K562 (cell line): ENCODE measurements at regions not wholly inside any gene's neighbourhood (a gene's known extent, or its start where the extent isn't known, plus 50 kb on each side); places are given as distances from the start of the nearest gene placed in this dataset.

Experiments used
- ARID2 ChIP-seq: fragments of 450-650 bp; IDR thresholded peaks from 2 replicates; pipeline ENCODE4 v1.6.1; 2017; ENCODE audit warnings: antibody characterized with exemption, mild to moderate bottlenecking
- BHLHE40 ChIP-seq: IDR thresholded peaks from 2 replicates; pipeline ENCODE4 v1.6.1; 2011; ENCODE audit warnings: low read length, improper control_type of control experiment
- CBFA2T2 ChIP-seq: fragments of 450-650 bp; conservative IDR thresholded peaks from 2 replicates; pipeline ENCODE4 v1.6.1; 2017; ENCODE audit warnings: mild to moderate bottlenecking
- DPF2 ChIP-seq: fragments of 450-650 bp; IDR thresholded peaks from 2 replicates; pipeline ENCODE4 v1.6.1; 2016
- EWSR1 ChIP-seq: fragments of 450-650 bp; IDR thresholded peaks from 2 replicates; pipeline ENCODE4 v1.6.1; 2018; ENCODE audit warnings: borderline replicate concordance, mild to moderate bottlenecking, low read depth, moderate library complexity; ENCODE audit not compliant: partially characterized antibody
- MEF2D ChIP-seq: conservative IDR thresholded peaks from 2 replicates; pipeline ENCODE4 v1.6.1; 2016; ENCODE audit warnings: low read depth, missing genetic modification characterization, missing compliant biosample characterization
- NCOR1 ChIP-seq: fragments of 450-650 bp; IDR thresholded peaks from 2 replicates; pipeline ENCODE4 v1.6.1; 2016; ENCODE audit warnings: mild to moderate bottlenecking, moderate library complexity
- NFATC3 ChIP-seq: fragments of 450-650 bp; IDR thresholded peaks from 2 replicates; pipeline ENCODE4 v1.6.1; 2017; ENCODE audit warnings: mild to moderate bottlenecking
- NFIC ChIP-seq: fragments of 450-650 bp; IDR thresholded peaks from 2 replicates; pipeline ENCODE4 v1.6.1; 2017; ENCODE audit warnings: mild to moderate bottlenecking, inconsistent platforms
- NR2C1 ChIP-seq, 2 experiments: fragments of 450-650 bp; IDR thresholded peaks; 2 replicates each; pipeline ENCODE4 v1.6.1; 2017; ENCODE audit warnings: mild to moderate bottlenecking in 2 of 2, antibody characterized with exemption in 1 of 2, inconsistent platforms in 1 of 2, missing compliant biosample characterization in 1 of 2, missing genetic modification characterization in 1 of 2
- NR4A1 ChIP-seq, 2 experiments: fragments of 250-450 bp in 1 of 2; fragments of 450-650 bp in 1 of 2; sonication (Bioruptor Pico) in 1 of 2; IDR thresholded peaks; 2 replicates each; pipeline versions ENCODE4 v1.4.0 to v1.6.1; 2016 to 2020; ENCODE audit warnings: mild to moderate bottlenecking in 2 of 2, missing compliant biosample characterization in 1 of 2, missing genetic modification characterization in 1 of 2, moderate library complexity in 1 of 2
- PYGO2 ChIP-seq: fragments of 450-650 bp; IDR thresholded peaks from 2 replicates; pipeline ENCODE4 v1.6.1; 2016; ENCODE audit warnings: mild to moderate bottlenecking, missing genetic modification characterization, moderate library complexity, missing compliant biosample characterization
- SMAD3 ChIP-seq: fragments of 450-650 bp; formaldehyde crosslinking; conservative IDR thresholded peaks from 2 replicates; pipeline ENCODE4 v1.4.0; 2020; ENCODE audit warnings: mild to moderate bottlenecking
- SMARCA4 ChIP-seq: fragments of 450-650 bp; IDR thresholded peaks from 2 replicates; pipeline ENCODE4 v1.6.1; 2016
- XRCC5 ChIP-seq: fragments of 200-400 bp; formaldehyde crosslinking; IDR thresholded peaks from 2 replicates; pipeline ENCODE4 v1.6.1; 2017; ENCODE audit warnings: low read depth, mild to moderate bottlenecking, low read length
- ZC3H11A ChIP-seq: IDR thresholded peaks from 2 replicates; pipeline ENCODE4 v1.6.1; 2012; ENCODE audit warnings: low read depth, low read length, improper control_type of control experiment
- ZFPM2 ChIP-seq: fragments of 250-450 bp; sonication (Bioruptor Pico); IDR thresholded peaks from 2 replicates; pipeline ENCODE4 v1.5.1; 2022; ENCODE audit warnings: mild to moderate bottlenecking
- ZNF311 ChIP-seq: fragments of 250-450 bp; sonication (Bioruptor Pico); IDR thresholded peaks from 2 replicates; pipeline ENCODE4 v1.4.0; 2020; ENCODE audit warnings: mild to moderate bottlenecking, moderate library complexity
- ZNF444 ChIP-seq: fragments of 250-450 bp; sonication (Bioruptor Pico); IDR thresholded peaks from 2 replicates; pipeline ENCODE4 v1.4.0; 2020; ENCODE audit warnings: mild to moderate bottlenecking, moderate library complexity
- ZNF584 ChIP-seq: fragments of 200-800 bp; sonication (Bioruptor generic); IDR thresholded peaks from 2 replicates; pipeline ENCODE4 v1.6.1; 2016; ENCODE audit warnings: low read depth, mild to moderate bottlenecking, missing genetic modification characterization, missing compliant biosample characterization
- ZNF586 ChIP-seq: fragments of 450-650 bp; formaldehyde crosslinking; conservative IDR thresholded peaks from 2 replicates; pipeline ENCODE4 v1.4.0; 2020; ENCODE audit warnings: mild to moderate bottlenecking, moderate library complexity
- ZNF766 ChIP-seq: fragments of 200-800 bp; sonication (Bioruptor generic); conservative IDR thresholded peaks from 2 replicates; pipeline ENCODE4 v1.6.1; 2016; ENCODE audit warnings: missing genetic modification characterization, missing compliant biosample characterization
- TF ChIP-seq, protein P1 (sequence below): conservative IDR thresholded peaks from 2 replicates; pipeline ENCODE4 v1.6.1; 2011; ENCODE audit warnings: low read depth, mild to moderate bottlenecking, low read length; ENCODE audit not compliant: control insufficient read depth
- TF ChIP-seq, protein P2 (sequence below), 2 experiments: fragments of 250-450 bp in 1 of 2; fragments of 450-650 bp in 1 of 2; sonication (Bioruptor Pico) in 1 of 2; IDR thresholded peaks; 2 replicates each; pipeline versions ENCODE4 v1.6.1 to v1.8.0; 2016 to 2021; ENCODE audit warnings: mild to moderate bottlenecking in 2 of 2, moderate library complexity in 2 of 2, missing compliant biosample characterization in 1 of 2, missing genetic modification characterization in 1 of 2
- TF ChIP-seq, protein P3 (sequence below): fragments of 250-450 bp; sonication (Bioruptor Pico); IDR thresholded peaks from 2 replicates; pipeline ENCODE4 v1.4.0; 2020; ENCODE audit warnings: mild to moderate bottlenecking, moderate library complexity

DNA sequence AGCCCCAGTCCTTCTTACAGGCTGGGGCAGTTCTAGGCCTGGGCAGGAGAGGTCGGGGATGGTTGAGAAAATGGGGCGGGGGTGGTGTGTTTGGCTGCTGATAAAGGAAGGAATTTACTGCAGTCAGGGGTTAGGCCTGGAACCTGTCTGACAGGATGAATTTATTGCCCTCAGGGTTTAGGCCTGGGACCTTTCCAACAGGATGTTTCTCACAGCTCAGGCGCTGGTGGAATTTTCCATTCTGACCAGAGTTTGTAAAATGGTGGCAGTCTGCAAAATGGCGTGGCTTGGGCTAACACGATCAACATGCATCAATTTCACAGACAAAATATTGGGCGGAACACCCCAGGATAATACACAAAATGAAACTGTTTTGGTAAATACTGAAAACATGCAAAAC lies 83.5 kb upstream of the SPIN4 start (continued):
- TF ChIP-seq, protein P1, sequence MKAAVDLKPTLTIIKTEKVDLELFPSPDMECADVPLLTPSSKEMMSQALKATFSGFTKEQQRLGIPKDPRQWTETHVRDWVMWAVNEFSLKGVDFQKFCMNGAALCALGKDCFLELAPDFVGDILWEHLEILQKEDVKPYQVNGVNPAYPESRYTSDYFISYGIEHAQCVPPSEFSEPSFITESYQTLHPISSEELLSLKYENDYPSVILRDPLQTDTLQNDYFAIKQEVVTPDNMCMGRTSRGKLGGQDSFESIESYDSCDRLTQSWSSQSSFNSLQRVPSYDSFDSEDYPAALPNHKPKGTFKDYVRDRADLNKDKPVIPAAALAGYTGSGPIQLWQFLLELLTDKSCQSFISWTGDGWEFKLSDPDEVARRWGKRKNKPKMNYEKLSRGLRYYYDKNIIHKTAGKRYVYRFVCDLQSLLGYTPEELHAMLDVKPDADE = no peak
- TF ChIP-seq ZNF586 (0 out of 2 replicates have a peak, but pooled peaks have one; percentile 47), ZFPM2 (CRISPR knock-in tag) (no peak), ZNF444 (CRISPR knock-in tag) (peak; percentile 63; the same call in 1 of the 2 replicates), XRCC5 (no peak), BHLHE40 (no peak), PYGO2 (tag) (peak; percentile 86), SMARCA4 (peak; percentile 54), ZNF766 (peak; percentile 93), NR4A1 (CRISPR knock-in tag; IDR thresholded peaks at IDR 0.05) (no peak; the same call in 1 of the 2 replicates), NR4A1 (tag; IDR thresholded peaks at IDR 0.05) (peak; percentile 97), ZNF584 (CRISPR knock-in tag) (peak; percentile 94), NFATC3 (no peak), MEF2D (tag) (peak; percentile 79), NR2C1 (IDR thresholded peaks at IDR 0.05) (no peak), NR2C1 (tag; IDR thresholded peaks at IDR 0.05) (peak; percentile 89), ARID2 (no peak), NCOR1 (peak; percentile 73), EWSR1 (no peak), ZC3H11A (peak; percentile 77; the same call in 1 of the 2 replicates), NFIC (peak; percentile 63), CBFA2T2 (peak; percentile 69), SMAD3 (CRISPR knock-in tag) (peak; percentile 90), ZNF311 (CRISPR knock-in tag) (peak; percentile 96), DPF2 (peak; percentile 69)
- TF ChIP-seq, protein P2, sequence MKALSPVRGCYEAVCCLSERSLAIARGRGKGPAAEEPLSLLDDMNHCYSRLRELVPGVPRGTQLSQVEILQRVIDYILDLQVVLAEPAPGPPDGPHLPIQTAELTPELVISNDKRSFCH (CRISPR knock-in tag; IDR thresholded peaks at IDR 0.05) = 0 out of 2 replicates have a peak, but pooled peaks have one; percentile 54
- TF ChIP-seq, protein P2 (tag; IDR thresholded peaks at IDR 0.05) = peak; percentile 97
- TF ChIP-seq, protein P3, sequence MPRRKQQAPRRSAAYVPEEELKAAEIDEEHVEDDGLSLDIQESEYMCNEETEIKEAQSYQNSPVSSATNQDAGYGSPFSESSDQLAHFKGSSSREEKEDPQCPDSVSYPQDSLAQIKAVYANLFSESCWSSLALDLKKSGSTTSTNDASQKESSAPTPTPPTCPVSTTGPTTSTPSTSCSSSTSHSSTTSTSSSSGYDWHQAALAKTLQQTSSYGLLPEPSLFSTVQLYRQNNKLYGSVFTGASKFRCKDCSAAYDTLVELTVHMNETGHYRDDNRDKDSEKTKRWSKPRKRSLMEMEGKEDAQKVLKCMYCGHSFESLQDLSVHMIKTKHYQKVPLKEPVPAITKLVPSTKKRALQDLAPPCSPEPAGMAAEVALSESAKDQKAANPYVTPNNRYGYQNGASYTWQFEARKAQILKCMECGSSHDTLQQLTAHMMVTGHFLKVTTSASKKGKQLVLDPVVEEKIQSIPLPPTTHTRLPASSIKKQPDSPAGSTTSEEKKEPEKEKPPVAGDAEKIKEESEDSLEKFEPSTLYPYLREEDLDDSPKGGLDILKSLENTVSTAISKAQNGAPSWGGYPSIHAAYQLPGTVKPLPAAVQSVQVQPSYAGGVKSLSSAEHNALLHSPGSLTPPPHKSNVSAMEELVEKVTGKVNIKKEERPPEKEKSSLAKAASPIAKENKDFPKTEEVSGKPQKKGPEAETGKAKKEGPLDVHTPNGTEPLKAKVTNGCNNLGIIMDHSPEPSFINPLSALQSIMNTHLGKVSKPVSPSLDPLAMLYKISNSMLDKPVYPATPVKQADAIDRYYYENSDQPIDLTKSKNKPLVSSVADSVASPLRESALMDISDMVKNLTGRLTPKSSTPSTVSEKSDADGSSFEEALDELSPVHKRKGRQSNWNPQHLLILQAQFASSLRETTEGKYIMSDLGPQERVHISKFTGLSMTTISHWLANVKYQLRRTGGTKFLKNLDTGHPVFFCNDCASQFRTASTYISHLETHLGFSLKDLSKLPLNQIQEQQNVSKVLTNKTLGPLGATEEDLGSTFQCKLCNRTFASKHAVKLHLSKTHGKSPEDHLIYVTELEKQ (CRISPR knock-in tag) = 0 out of 2 replicates have a peak, but pooled peaks have one; percentile 34
